GM19238 (cell line): ENCODE measurements at regions not wholly inside any gene's neighbourhood (a gene's known extent, or its start where the extent isn't known, plus 50 kb on each side); places are given as distances from the start of the nearest gene placed in this dataset.
A peak's percentile ranks its signal among the peaks of the same experiment; 100 is the strongest.

Experiments
- DNase-seq: peaks from one replicate; pipeline ENCODE4 v3.0.0; 2011; ENCODE audit warnings: low spot score; ENCODE audit not compliant: insufficient read length

DNA sequence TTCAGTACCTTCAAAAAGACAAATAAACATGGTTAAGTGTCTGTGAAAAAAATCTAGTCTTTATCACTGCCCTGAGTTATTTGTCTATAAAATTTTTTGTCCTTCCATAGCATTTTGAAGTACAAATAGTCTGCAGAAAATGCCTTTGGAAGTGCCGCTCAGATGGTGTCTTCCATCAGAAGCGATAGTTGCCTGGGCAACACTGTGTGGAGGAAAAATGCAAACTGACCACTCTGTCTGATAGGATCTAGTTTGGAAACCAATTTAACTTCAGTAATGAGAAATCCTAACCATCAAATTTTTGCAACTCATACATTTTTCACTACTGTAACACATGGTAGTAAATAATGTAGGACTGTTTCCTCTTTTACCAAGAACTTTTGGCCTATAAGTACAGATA is 449.9 kb downstream of the PRELID2 start:
- DNase-seq: no peak

DNA sequence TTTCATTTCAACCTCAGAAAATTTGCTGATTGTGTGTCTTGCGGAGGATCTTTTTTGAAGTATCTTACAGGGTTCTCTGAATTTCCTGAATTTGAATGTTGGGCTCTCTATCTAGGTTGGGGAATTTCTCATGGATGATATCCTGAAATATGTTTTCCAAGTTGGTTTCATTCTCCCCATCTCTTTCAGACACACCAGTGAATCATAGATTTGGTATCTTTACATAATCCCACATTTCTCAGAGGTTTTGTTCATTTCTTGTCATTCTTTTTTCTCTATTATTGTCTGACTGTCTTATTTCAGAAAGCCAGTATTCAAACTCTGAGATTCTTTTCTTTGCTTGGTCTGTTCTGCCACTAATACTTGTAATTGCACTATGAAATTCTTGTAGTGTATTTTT is 456.9 kb downstream of the PRELID2 start:
- DNase-seq: no peak

GRCh38 chr5:145375521-145375920 is 459.6 kb downstream of the PRELID2 start:
- DNase-seq: no peak

GRCh38 chr5:145365464-145365863 is 469.7 kb downstream of the PRELID2 start:
- no peak for DNase-seq

DNA sequence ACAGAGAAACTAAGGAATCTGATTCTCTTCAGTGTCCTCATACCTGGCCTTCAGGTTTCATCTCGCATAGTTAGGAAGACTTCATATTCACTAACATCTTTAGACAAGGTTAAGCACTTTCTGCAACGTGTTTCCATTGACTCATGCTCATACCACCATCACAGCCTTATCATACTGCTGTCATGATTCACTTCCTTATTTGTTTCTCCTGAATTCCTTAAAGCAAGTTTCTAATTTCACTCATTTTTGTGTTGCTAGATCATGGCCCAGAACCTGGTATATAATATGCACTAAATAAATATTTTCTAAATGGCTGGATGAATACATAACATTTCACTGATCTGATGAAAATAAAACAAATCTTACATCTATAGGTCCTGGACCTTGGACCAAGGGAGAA is 472.9 kb downstream of the PRELID2 start:
- no peak for DNase-seq

DNA sequence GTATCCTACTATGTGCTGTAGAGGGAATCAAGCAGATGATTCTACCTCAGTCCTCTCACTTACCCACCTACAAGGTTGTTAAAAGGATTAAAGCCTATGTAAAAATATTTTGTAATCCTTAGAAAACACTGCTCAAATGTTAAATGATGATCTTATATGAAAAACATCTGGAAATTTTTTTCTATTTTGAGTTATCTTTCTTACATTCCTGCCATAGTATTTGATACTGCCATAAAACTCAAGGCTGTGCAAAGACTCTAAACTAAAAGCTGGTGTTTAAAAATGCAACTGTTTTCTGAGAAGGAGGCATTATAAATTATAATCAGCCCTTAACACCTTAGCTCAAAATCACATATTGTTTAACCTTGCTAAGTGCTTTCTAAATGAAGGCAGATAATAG is 474.2 kb downstream of the PRELID2 start:
- no peak for DNase-seq

- DNase-seq: no peak
Observed at GRCh38 chr5:145350513-145350912, 484.6 kb downstream of the PRELID2 start.

- DNase-seq: no peak
Observed at GRCh38 chr5:145347026-145347616, 488.0 kb downstream of the PRELID2 start.

DNA sequence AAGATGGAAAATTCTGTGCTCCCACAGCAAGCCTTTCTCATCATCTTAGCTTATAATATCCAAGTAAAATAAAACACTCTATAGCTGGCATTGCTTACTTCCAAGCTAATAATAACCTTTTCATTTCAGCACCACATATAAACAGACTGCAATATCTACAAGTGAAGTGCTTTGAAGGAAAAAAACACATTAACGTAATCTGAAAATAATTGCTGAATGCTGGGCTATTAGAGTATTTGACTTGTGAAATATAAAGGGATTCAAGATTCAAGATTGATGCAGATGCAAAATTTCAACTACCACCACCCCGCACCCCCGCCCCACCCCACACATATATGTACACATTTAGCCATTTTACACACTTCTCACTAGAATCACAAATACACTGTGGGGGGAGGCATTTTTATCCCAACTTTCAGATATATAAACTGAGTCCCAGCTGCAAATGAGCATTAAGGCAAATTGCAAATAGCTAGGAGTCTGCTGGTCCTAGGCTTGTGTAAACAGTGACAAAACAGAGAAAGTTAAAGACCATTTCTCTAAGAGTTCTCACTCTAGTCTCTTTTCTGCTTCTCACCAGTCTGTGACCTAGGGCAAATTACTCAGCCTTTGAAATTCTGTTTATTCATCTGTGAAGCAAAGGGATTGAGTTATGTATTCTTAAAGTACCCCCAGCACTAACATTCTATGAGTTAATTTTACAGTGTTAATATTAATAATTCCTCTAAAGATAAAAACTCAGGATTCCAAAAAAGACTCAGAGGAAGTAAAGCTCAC is 489.4 kb downstream of the PRELID2 start:
- DNase-seq: no peak

DNA sequence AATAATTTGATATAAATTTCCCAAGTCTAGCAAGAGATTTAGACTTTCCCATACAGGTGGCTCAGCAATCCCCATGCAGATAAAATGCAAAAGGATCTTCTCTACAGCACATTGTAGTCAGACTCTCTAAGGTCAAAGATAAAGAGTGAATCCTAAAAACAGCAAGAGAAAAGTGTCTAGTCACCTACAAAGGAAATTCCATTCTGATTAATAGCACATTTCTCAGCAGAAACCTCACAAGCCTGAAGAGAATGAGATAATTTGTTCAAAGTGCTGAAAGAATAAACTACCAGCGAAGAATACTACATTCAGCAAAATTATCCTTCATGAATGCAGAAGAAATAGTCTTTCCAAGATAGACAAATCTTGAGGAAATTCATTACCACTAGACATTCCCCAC is 493.3 kb downstream of the PRELID2 start:
- DNase-seq: no peak

DNA sequence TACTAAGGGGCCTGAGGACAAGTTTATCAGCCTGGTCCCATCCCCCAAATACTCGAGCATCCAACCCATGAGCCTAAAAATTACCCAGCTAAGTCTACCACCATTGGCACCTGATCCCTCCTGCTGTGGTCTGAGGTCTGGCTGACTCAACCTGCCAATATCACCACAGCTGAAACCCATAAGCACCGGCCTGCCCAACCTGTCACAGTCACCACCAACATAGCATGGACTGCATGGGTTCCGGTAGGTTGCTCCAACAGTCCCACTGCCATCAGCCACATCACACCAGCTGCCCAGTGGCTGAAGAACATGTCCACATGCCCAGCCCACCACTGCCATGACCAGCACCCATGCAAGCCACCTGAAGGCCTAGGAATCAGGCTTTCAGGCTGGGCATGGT is 495.0 kb downstream of the PRELID2 start:
- no peak for DNase-seq

DNA sequence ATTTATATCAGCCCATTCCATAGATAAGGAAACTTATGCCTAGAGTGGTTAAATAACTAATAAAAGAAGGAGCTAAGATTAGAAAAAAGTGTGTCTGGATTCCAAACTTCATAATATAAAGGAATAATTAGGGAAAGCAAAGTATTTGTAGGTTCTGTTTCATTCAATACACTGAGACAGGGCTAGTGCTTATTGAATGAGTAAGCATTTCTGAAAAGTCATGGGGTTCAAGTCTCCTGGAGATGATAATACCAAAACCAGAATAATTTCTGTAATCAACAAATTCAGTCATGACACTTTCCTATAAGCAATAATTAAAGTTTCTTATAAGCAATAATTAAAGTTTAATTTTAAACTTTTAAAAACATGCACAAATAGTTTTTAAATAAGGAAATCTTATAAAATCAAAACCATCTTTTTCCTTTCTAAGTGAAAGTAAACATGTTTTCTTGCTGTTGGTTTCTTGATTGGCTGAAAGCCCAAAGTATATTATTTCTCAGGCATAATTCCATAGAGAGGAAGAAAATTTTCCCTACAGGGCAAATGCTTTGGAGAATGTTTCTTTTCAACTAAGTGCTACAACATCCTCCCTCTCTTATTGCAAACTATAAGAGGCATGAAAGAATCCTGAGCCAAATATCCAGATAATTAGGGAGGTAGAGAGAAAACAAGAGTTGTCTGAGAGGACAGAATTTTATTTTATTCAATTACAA is 510.2 kb downstream of the PRELID2 start:
- DNase-seq: no peak

GRCh38 chr5:145324101-145324500 is 511.0 kb downstream of the PRELID2 start:
- DNase-seq: no peak

- peak; percentile 2 for DNase-seq
Observed at GRCh38 chr5:145316282-145316681, 518.9 kb downstream of the PRELID2 start.

GRCh38 chr5:145307866-145308382 is 527.2 kb downstream of the PRELID2 start:
- no peak for DNase-seq

- DNase-seq: no peak
Observed at GRCh38 chr5:145295236-145295835, 539.8 kb downstream of the PRELID2 start.

DNA sequence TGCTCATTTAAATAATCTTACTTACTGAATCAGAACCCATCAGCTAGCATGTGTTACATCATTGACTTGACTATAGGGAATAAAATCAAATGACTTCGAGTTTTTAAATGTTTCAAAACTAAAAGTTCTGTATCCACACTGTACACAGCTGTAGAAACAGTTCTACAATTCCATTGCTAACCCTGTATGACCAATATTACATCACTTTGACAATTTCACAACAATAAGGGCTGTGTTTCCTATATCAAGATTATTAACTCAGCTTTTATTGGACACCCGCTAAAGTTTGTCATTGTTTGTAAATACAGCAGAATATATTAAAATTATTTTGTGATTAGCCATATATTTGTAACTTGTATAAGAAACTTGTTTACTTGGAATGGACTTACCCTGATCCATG is 540.8 kb downstream of the PRELID2 start:
- DNase-seq: no peak

DNA sequence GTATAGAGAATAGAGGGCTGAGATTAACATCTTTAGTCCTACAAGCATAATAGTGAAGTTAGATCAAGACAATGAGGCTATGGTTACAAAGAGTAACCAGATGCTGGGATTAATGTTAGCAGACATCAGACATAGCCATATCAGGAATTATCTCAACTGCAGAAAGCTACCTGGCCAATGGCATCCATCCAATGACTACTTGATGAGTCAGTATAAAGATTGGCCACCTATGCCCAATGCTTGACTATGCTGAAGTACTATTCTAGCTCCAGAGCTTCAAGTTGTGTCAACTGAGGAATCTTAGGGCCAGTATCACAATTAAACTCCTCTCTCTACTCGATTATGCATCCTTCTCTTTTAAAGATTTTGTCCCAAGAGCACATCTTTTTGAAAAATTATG is 541.4 kb downstream of the PRELID2 start:
- DNase-seq: no peak

GRCh38 chr5:145292278-145292677 is 542.9 kb downstream of the PRELID2 start:
- no peak for DNase-seq

DNA sequence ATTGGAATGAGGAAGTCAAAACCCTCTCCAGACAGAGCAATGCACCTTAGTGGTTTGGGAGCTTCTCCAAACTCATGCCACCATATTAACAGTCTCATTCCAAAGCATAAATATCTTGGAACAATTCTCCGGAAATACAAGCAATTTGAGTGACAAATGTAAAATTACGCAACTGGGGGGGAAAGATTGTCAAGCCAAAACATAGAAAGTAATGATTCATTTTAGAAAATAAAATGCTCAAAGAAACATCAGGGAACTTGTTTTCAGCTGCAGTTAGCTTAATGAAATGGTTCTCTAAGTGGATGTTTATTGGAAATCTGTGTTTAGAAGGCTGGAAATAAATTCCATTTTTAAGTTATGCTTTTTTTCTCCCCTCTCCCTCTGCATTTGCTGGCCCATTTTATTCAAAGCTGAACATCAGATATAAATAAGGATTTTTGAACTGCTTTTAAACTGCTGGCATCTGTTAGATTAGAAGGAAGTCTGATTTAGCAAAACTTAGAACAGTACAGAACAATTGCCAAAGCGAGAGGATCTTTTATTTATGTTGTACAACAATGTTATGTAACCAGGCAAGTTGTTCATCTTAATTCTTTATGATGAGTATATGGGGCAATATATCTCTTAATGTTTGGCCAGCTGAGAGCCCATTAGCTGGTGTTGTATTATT is 551.9 kb downstream of the PRELID2 start:
- no peak for DNase-seq

- DNase-seq: no peak
Observed at GRCh38 chr5:145280806-145281205, 554.3 kb downstream of the PRELID2 start.
